HCT116 (cell line): ENCODE measurements at regions not wholly inside any gene's neighbourhood (a gene's known extent, or its start where the extent isn't known, plus 50 kb on each side); places are given as distances from the start of the nearest gene placed in this dataset.

Experiments
- ATAC-seq: fragments of 200-7000 bp; cut with Tn5 transposase; 2 replicates; pipeline ENCODE4 v1.9.1; 2020; ENCODE audit warnings: mild to moderate bottlenecking, moderate library complexity
- BruUV-seq: library from RNA; stranded (reverse); fragments of 400-500 nt; replicated peaks from 2 replicates; lab custom pipeline; 2021; lab: Mats Ljungman, UMichigan
- CTCF ChIA-PET: fragments of 300-600 bp; sonication (Branson Sonifier 250); formaldehyde crosslinking; loops from one replicate; lab custom pipeline; 2021; ENCODE audit warnings: antibody characterized with exemption; lab: Charles Lee
- POLR2A ChIA-PET: fragments of 300-600, 350-600 bp; sonication (Branson Sonifier 250); formaldehyde crosslinking; loops from one replicate; lab custom pipeline; 2021; ENCODE audit warnings: antibody characterized with exemption; lab: Charles Lee
- RAD21 ChIA-PET, 2 experiments: fragments of 300-600 bp; sonication (Branson Sonifier 250); formaldehyde crosslinking; loops; one replicate each; lab custom pipeline; 2023; ENCODE audit warnings: low total read pairs in 2 of 2; ENCODE audit not compliant: uncharacterized antibody in 2 of 2, unreplicated experiment in 2 of 2, low non-redundant PET in 1 of 2; lab: Charles Lee
- DNase-seq: peaks from one replicate; pipeline ENCODE4 v3.0.0-alpha.2; 2010; ENCODE audit warnings: low read depth, low spot score
- H2AFZ ChIP-seq: fragments of 200-600 bp; shearing (Covaris generic), sonication (generic); 2 replicates; pipeline ENCODE4 v1.6.1; 2017; ENCODE audit warnings: low read depth, mixed run types, mixed read lengths, antibody characterized with exemption, low read length; ENCODE audit not compliant: poor library complexity, severe bottlenecking
- H3K27ac ChIP-seq: 2 replicates; pipeline ENCODE4 v1.5.1; 2012; ENCODE audit warnings: low read depth, low read length
- H3K27me3 ChIP-seq: fragments of 200-600 bp; sonication (generic); 2 replicates; pipeline ENCODE4 v1.6.1; 2016; ENCODE audit warnings: mixed run types, low read length, mixed read lengths; ENCODE audit not compliant: insufficient read depth
- H3K36me3 ChIP-seq, 2 experiments: fragments of 200-500 bp in 1 of 2; fragments of 200-600 bp in 1 of 2; sonication (Bioruptor generic) in 1 of 2; sonication (generic) in 1 of 2; 2 replicates each; pipeline versions ENCODE4 v1.5.1 to v1.6.1; 2014 to 2016; ENCODE audit warnings: low read length in 2 of 2, inconsistent platforms in 1 of 2, mixed read lengths in 1 of 2, mixed run types in 1 of 2; ENCODE audit not compliant: insufficient read depth in 2 of 2, control insufficient read depth in 1 of 2
- H3K4me1 ChIP-seq, 2 experiments: fragments of 200-600 bp in 1 of 2; sonication (generic) in 1 of 2; 2 replicates each; pipeline versions ENCODE4 v1.5.1 to v1.6.1; 2012 to 2017; ENCODE audit warnings: low read length in 2 of 2, inconsistent platforms in 1 of 2, mild to moderate bottlenecking in 1 of 2, mixed read lengths in 1 of 2, mixed run types in 1 of 2, moderate library complexity in 1 of 2; ENCODE audit not compliant: insufficient read depth in 2 of 2, control insufficient read depth in 1 of 2
- H3K4me2 ChIP-seq: fragments of 200-600 bp; sonication (generic); 2 replicates; pipeline ENCODE4 v1.6.1; 2017; ENCODE audit warnings: mixed run types, low read length, mixed read lengths
- H3K4me3 ChIP-seq, 2 experiments: fragments of 200-600 bp in 1 of 2; sonication (generic) in 1 of 2; replicated peaks in 1 of 2; 2 replicates each; pipeline ENCODE4 v1.5.1; 2011 to 2016; ENCODE audit warnings: low read length in 2 of 2, control low read depth in 1 of 2, low read depth in 1 of 2, mild to moderate bottlenecking in 1 of 2, mixed read lengths in 1 of 2, mixed run types in 1 of 2
- H3K79me2 ChIP-seq: fragments of 200-600 bp; sonication (generic); 2 replicates; pipeline ENCODE4 v1.6.1; 2017; ENCODE audit warnings: mild to moderate bottlenecking, mixed run types, low read length, moderate library complexity, mixed read lengths; ENCODE audit not compliant: insufficient read depth
- H3K9ac ChIP-seq: fragments of 200-600 bp; sonication (generic); 2 replicates; pipeline ENCODE4 v1.6.1; 2016; ENCODE audit warnings: low read length, mixed read lengths
- H3K9me2 ChIP-seq: fragments of 200-600 bp; sonication (generic), shearing (Covaris generic); 2 replicates; pipeline ENCODE4 v1.6.1; 2017; ENCODE audit warnings: mixed run types, mild to moderate bottlenecking, moderate library complexity; ENCODE audit not compliant: insufficient read depth
- H3K9me3 ChIP-seq, 2 experiments: fragments of 200-500 bp in 1 of 2; fragments of 200-600 bp in 1 of 2; sonication (Bioruptor generic) in 1 of 2; sonication (generic) in 1 of 2; 2 replicates each; pipeline ENCODE4 v1.6.1; 2014 to 2017; ENCODE audit warnings: low read length in 2 of 2, mixed read lengths in 2 of 2, inconsistent platforms in 1 of 2, low read depth in 1 of 2, mild to moderate bottlenecking in 1 of 2, mixed run types in 1 of 2, moderate library complexity in 1 of 2; ENCODE audit not compliant: control insufficient read depth in 1 of 2, insufficient read depth in 1 of 2
- H4K20me1 ChIP-seq: fragments of 200-600 bp; sonication (generic), shearing (Covaris generic); 2 replicates; pipeline ENCODE4 v1.6.1; 2017; ENCODE audit warnings: mixed run types, mild to moderate bottlenecking, moderate library complexity; ENCODE audit not compliant: insufficient read depth
- CBX3 ChIP-seq: IDR thresholded peaks from 2 replicates; pipeline ENCODE4 v1.6.1; 2012; ENCODE audit warnings: low read depth
- EZH2phosphoT487 ChIP-seq: fragments of 200-600 bp; IDR thresholded peaks from 2 replicates; pipeline ENCODE4 v1.6.1; 2018; ENCODE audit warnings: antibody characterized with exemption, borderline replicate concordance
- RAD21 ChIP-seq: IDR thresholded peaks from 2 replicates; pipeline ENCODE4 v1.6.1; 2012; ENCODE audit warnings: low read depth, mild to moderate bottlenecking
- YY1 ChIP-seq: IDR thresholded peaks from 2 replicates; pipeline ENCODE4 v1.6.1; 2011; ENCODE audit warnings: low read length, low read depth, moderate library complexity, mild to moderate bottlenecking; ENCODE audit not compliant: insufficient replicate concordance; ENCODE audit errors: extremely low read depth
- intact Hi-C: fragments of 100-400 bp; cut with micrococcal nuclease; formaldehyde crosslinking; loops from 2 replicates; pipeline ENCODE4 v1.10.0; 2022
- TF ChIP-seq, protein P1 (sequence below), 3 experiments: fragments of 200-600 bp in 1 of 3; sonication (generic) in 1 of 3; IDR thresholded peaks in 2 of 3; conservative IDR thresholded peaks in 1 of 3; 2 replicates each; pipeline ENCODE4 v1.5.1; 2012 to 2017; ENCODE audit warnings: low read depth in 2 of 3, low read length in 2 of 3, antibody characterized with exemption in 1 of 3, borderline replicate concordance in 1 of 3, control low read depth in 1 of 3, mild to moderate bottlenecking in 1 of 3, mixed read lengths in 1 of 3, mixed run types in 1 of 3, moderate library complexity in 1 of 3; ENCODE audit not compliant: insufficient read depth in 1 of 3

GRCh38 chr15:69957175-69957574 is 140.5 kb downstream of the TLE3 start:
- ChIA-PET RAD21 (no interaction called here), POLR2A (no interaction called here), CTCF (no interaction called here)
- Histone ChIP-seq H3K4me2 (no peak overlapping the region), H3K27ac (no peak overlapping the region), H3K9me2 (no peaks in the 10 kb centered on the region), H3K9ac (no peak overlapping the region), H4K20me1 (no peaks in the 10 kb centered on the region), H3K36me3 (no peaks in the 10 kb centered on the region), H3K4me1 (no peaks in the 10 kb centered on the region), H3K9me3 (no peaks in the 10 kb centered on the region), H2AFZ (no peak overlapping the region), H3K79me2 (no peaks in the 10 kb centered on the region), H3K4me3 (no peak overlapping the region), H3K27me3 (no peaks in the 10 kb centered on the region)
- intact Hi-C loops: no loop called here
- peak; percentile 30; the same call in 1 of the 2 replicates for TF ChIP-seq RAD21
- TF ChIP-seq CBX3: no peak
- TF ChIP-seq, protein P1, sequence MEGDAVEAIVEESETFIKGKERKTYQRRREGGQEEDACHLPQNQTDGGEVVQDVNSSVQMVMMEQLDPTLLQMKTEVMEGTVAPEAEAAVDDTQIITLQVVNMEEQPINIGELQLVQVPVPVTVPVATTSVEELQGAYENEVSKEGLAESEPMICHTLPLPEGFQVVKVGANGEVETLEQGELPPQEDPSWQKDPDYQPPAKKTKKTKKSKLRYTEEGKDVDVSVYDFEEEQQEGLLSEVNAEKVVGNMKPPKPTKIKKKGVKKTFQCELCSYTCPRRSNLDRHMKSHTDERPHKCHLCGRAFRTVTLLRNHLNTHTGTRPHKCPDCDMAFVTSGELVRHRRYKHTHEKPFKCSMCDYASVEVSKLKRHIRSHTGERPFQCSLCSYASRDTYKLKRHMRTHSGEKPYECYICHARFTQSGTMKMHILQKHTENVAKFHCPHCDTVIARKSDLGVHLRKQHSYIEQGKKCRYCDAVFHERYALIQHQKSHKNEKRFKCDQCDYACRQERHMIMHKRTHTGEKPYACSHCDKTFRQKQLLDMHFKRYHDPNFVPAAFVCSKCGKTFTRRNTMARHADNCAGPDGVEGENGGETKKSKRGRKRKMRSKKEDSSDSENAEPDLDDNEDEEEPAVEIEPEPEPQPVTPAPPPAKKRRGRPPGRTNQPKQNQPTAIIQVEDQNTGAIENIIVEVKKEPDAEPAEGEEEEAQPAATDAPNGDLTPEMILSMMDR (IDR thresholded peaks at IDR 0.05 in 2 of 3, conservative IDR thresholded peaks at IDR 0.05 in 1 of 3; ENCODE audit: borderline replicate concordance in 1 of 3, insufficient read depth in 1 of 3, low read depth in 2 of 3, low read length in 2 of 3): peak in 1 of 3 experiments; percentile 14; a peak in 1 of 6 replicates
- no TSS peak for BruUV-seq
- DNase-seq: no peak
- ATAC-seq: peak; percentile 33; the same call in 1 of the 2 replicates

- ChIA-PET POLR2A (no interaction called here), RAD21 (no interaction called here), CTCF (no interaction called here)
- intact Hi-C loops: no loop called here
- H3K9me3 ChIP-seq: no peaks in the 10 kb centered on the region
- no peak overlapping the region for H2AFZ ChIP-seq
- BruUV-seq: no TSS peak
- H4K20me1 ChIP-seq: no peaks in the 10 kb centered on the region
- H3K27ac ChIP-seq: no peak overlapping the region
- H3K27me3 ChIP-seq: peaks cover 9% of the 10 kb centered on the region
- H3K4me2 ChIP-seq: no peak overlapping the region
- TF ChIP-seq EZH2phosphoT487 (no peak), YY1 (peak; percentile 6)
- no peaks in the 10 kb centered on the region for H3K9me2 ChIP-seq
- H3K79me2 ChIP-seq: no peaks in the 10 kb centered on the region
- ATAC-seq (peak; percentile 91), DNase-seq (peak; percentile 21)
- H3K9ac ChIP-seq: no peak overlapping the region
- no peaks in the 10 kb centered on the region for H3K36me3 ChIP-seq
- H3K4me3 ChIP-seq: no peak overlapping the region
- no peaks in the 10 kb centered on the region for H3K4me1 ChIP-seq
These were observed 139.1 kb downstream of the TLE3 start for GRCh38 chr15:69958496-69959084.
